MV-4-11 (cell line): ENCODE measurements at regions not wholly inside any gene's neighbourhood (a gene's known extent, or its start where the extent isn't known, plus 50 kb on each side); places are given as distances from the start of the nearest gene placed in this dataset.

Source experiments
- DNase-seq: peaks from one replicate; lab custom pipeline; 2025; lab: John Stamatoyannopoulos, UW

- DNase-seq, result no peak
These were observed 220.9 kb upstream of the TUT7 start for GRCh38 chr9:86575137-86575536.

DNA sequence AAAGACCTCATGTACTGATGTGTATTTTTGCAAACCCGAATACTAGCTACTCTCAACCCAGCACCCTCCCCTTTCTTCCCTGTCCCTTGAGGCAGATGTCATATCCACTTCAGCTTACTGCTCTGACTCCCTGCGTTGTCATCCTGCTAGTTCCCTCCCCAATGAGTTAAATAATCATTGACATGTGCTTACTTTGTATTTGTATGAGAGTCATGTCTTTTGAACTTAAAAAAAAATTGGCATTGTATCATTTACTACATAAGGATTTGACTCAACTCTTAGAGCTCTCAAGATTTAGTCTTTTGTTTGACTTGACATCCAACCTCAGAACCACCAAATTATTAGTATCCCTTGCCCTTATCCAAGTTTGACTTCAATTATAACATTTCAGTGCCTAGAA lies 219.7 kb upstream of the TUT7 start:
- DNase-seq, result no peak

GRCh38 chr9:86572904-86573303 lies 218.7 kb upstream of the TUT7 start:
- no peak for DNase-seq

- DNase-seq, result peak; percentile 66
These were observed 211.4 kb upstream of the TUT7 start for GRCh38 chr9:86565603-86566002.

GRCh38 chr9:86563936-86564335 lies 209.7 kb upstream of the TUT7 start:
- no peak for DNase-seq

DNA sequence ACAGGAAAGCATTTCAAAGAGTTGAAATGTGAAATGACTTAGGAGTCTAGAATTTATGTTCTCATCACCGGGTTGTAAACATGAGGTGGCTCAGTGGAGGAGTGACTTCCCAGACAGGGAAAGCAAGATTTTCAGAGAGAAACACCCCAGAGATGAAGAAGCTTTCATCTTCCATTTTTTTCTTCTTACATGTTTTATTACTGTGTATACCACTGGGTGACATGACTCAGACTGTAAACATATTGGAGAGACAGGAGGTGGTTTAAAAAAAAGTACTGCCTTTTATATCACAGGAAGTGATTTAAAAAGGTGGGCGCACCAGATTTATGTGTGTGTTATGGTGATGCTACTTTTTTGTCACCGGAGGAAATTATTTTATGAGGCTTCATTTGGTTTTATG lies 209.1 kb upstream of the TUT7 start:
- DNase-seq, result no peak

- DNase-seq, result no peak
These were observed 208.5 kb upstream of the TUT7 start for GRCh38 chr9:86562691-86563090.

GRCh38 chr9:86557918-86558317 lies 203.7 kb upstream of the TUT7 start:
- no peak for DNase-seq

- peak; percentile 6 for DNase-seq
These were observed 203.0 kb upstream of the TUT7 start for GRCh38 chr9:86557063-86557766.

DNA sequence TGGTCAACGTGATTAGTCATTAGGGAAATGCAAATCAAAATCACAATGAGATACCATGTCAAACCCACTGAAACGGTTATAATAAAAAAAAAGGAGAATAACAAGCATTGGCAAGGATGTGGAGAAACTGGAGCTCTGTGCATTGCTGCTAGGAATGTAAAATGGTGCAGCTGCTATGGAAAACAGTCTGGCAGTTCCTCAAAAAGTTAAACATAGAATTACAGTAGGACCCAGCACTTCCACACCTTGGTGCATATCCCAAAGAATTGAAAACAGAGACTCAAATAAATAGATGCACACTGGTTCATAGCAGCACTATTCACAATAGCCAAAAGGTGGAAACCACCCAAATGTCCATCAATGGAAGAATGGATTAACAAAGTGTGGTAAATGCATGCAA lies 201.5 kb upstream of the TUT7 start:
- DNase-seq, result no peak

- no peak for DNase-seq
These were observed 196.2 kb upstream of the TUT7 start for GRCh38 chr9:86550401-86550800.

DNA sequence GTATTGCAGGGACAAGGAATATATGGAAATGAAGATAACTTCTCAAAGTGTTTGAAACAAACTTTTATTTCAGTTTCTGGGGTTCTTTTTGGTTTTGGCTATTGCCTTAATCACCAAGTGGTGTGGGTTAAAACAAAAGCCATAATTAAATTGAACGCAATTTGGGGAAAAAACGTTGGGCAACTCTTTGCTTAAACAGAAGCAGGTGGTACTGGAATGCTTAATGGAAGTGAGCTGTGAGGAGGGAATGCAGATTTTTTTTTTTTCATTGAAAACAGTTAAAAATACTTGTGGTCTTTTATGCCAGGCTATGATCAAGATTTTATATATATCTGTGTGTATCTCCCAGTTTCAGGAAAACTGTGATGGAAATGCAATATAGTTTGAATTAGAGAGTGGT lies 195.7 kb upstream of the TUT7 start:
- DNase-seq, result no peak

DNA sequence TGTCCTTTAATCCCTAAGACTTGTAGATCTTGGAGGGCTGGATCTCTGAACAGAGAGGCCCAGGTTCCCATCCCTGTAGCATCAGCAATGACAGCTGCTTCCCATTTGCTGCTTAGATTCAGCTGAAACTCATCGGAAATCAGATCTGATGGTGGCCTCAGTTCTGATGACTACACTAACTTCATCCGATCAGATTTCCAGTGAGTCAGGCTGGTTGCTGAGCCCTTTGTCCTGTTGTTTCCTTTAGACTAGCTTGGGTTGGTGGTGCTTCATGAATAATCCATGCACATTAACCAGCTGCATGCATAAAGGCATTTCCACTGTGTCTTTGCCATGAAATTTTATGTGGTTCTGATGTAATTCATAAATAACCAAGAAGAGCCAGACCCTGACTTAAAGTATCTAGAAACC lies 195.2 kb upstream of the TUT7 start:
- DNase-seq, result no peak

DNA sequence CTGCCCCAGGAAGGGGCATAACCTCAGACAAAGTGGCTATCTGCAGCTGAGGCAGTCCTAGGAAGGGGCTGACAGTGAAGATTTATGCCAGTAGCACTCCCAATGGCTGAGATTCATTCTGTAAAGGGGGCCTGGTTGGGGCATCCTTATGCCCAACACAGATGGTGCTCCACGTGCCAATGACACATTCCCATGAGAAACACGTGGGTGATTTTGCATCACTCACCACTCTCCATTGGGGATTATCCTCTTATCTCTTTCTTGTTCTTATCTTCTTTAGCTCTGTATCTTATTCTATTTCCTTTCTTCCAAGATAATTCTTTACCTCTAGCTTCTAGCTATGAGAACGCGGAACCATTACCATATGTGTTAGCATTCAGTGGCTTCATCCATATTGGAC lies 194.0 kb upstream of the TUT7 start:
- no peak for DNase-seq

GRCh38 chr9:86547571-86547970 lies 193.4 kb upstream of the TUT7 start:
- no peak for DNase-seq

- no peak for DNase-seq
These were observed 192.5 kb upstream of the TUT7 start for GRCh38 chr9:86546712-86547111.

GRCh38 chr9:86545090-86545489 lies 190.9 kb upstream of the TUT7 start:
- no peak for DNase-seq

- DNase-seq, result no peak
These were observed 186.9 kb upstream of the TUT7 start for GRCh38 chr9:86541014-86541570.

DNA sequence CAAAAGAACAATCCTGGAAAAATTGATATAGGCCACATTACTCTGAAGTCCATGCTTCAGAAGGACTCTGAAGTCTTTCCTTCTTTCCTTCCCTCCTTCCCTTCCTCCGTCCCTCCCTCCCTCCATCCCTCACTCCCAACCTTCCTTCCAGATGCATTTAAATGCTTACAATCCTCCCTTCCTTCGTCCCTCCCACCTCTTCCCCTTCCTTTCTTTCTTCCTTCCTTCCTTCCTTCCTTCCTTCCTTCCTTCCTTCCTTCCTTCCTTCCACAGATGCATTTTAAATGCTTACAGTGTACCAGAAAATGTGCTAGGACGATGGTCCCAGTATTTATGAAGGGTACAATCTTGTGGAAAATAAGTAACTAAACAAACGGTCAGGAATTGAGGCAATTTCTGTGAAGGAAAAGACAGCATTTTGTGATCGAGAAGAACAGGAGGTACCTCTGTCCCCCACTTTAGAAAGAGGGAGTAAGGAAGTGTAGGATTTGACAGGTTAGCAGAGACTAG lies 181.3 kb upstream of the TUT7 start:
- DNase-seq, result no peak

GRCh38 chr9:86534572-86535258 lies 180.5 kb upstream of the TUT7 start:
- no peak for DNase-seq

- no peak for DNase-seq
These were observed 177.9 kb upstream of the TUT7 start for GRCh38 chr9:86531971-86532640.

DNA sequence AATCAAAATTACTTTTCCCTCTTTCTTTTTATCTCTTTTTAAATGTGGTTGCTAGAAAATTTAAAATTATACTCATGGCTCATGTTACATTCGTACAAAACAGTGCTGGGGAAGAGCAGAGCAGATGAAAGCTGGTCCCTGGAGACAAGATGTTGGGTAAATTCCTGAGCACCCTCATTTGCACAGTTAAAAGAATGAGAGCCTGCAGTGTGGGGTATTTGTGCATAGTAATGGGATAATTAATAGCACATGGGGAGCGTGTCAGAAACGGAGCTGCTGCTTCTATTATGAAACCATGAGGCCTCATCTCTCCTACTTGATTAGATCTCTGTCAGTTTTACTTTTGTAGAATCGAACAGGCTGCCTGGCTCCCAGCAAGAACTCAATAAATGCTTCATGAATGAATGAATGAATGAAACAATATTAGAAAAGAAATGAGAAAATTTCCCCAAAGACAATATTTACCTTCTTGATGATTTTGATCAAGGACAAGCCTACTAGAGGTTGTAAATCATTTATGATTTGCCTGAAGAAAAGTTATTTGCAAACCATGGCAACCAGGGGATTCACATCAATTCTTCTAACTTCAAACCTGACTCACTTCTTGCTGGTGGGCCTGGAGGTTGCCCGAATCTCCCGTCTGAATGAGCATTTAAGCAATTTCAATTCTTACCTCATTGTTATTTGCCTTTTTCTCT lies 177.2 kb upstream of the TUT7 start:
- DNase-seq, result no peak
